GM12878 (cell line): ENCODE measurements at regions not wholly inside any gene's neighbourhood (a gene's known extent, or its start where the extent isn't known, plus 50 kb on each side); places are given as distances from the start of the nearest gene placed in this dataset.

Experiments
- ATAC-seq: fragments of 200-7000 bp; cut with Tn5 transposase; 3 replicates; pipeline ENCODE4 v1.9.1; 2020; ENCODE audit warnings: mild to moderate bottlenecking, moderate library complexity
- BruUV-seq: library from RNA; stranded (reverse); fragments of 400-500 nt; replicated peaks from 2 replicates; lab custom pipeline; 2021; lab: Mats Ljungman, UMichigan
- CTCF ChIA-PET: fragments of 300-600 bp; sonication (Branson Sonifier 250); formaldehyde crosslinking; extraction: SDS; loops from one replicate; lab custom pipeline; 2021; ENCODE audit warnings: inconsistent platforms; lab: Yijun Ruan, JAX
- POLR2A ChIA-PET: fragments of 350-600 bp; formaldehyde crosslinking; extraction: SDS; loops from one replicate; lab custom pipeline; 2021; ENCODE audit warnings: inconsistent platforms; lab: Charles Lee
- RAD21 ChIA-PET: fragments of 300-600 bp; sonication (Branson Sonifier 250); formaldehyde crosslinking; loops from one replicate; lab custom pipeline; 2023; ENCODE audit warnings: antibody characterized with exemption; ENCODE audit not compliant: unreplicated experiment; lab: Charles Lee
- SMC1A ChIA-PET: fragments of 300-600 bp; sonication (Branson Sonifier 250); formaldehyde crosslinking; loops from one replicate; lab custom pipeline; 2023; ENCODE audit not compliant: unreplicated experiment, uncharacterized antibody; lab: Charles Lee
- DNase-seq: peaks from one replicate; pipeline ENCODE4 v3.0.0-alpha.2; 2011; ENCODE audit warnings: low read depth, low spot score
- FAIRE-seq: peaks from 3 replicates; lab custom pipeline; 2011; peaks lifted over from hg19 to GRCh38; lab: Jason Lieb, UNC
- H2AFZ ChIP-seq: 2 replicates; pipeline ENCODE4 v1.6.0; 2011; ENCODE audit warnings: low read depth, low read length, control low read depth; ENCODE audit not compliant: control insufficient read depth
- H3K27ac ChIP-seq: 2 replicates; pipeline ENCODE4 v1.5.1; 2011; ENCODE audit warnings: control low read depth; ENCODE audit not compliant: control insufficient read depth, insufficient read depth
- H3K27me3 ChIP-seq, 2 experiments: replicated peaks in 1 of 2; 2 replicates each; pipeline versions ENCODE4 v1.6.0 to v1.6.1; 2011; ENCODE audit warnings: low read length in 1 of 2; ENCODE audit not compliant: control insufficient read depth in 2 of 2, insufficient read depth in 2 of 2
- H3K36me3 ChIP-seq, 2 experiments: 2 replicates each; pipeline ENCODE4 v1.5.1; 2011; ENCODE audit warnings: low read length in 1 of 2; ENCODE audit not compliant: control insufficient read depth in 2 of 2, insufficient read depth in 2 of 2
- H3K4me1 ChIP-seq: 2 replicates; pipeline ENCODE4 v1.6.1; 2011; ENCODE audit warnings: mild to moderate bottlenecking, low read length, moderate library complexity, mixed read lengths; ENCODE audit not compliant: control insufficient read depth, insufficient read depth
- H3K4me2 ChIP-seq: 2 replicates; pipeline ENCODE4 v1.6.0; 2011; ENCODE audit warnings: control low read depth; ENCODE audit not compliant: control insufficient read depth, insufficient read depth
- H3K4me3 ChIP-seq: fragments of 200-600 bp; sonication (generic); 2 replicates; pipeline ENCODE4 v1.5.1; 2016
- H3K79me2 ChIP-seq: 2 replicates; pipeline ENCODE4 v1.6.0; 2011; ENCODE audit warnings: low read length; ENCODE audit not compliant: control insufficient read depth, insufficient read depth
- H3K9ac ChIP-seq: 2 replicates; pipeline ENCODE4 v1.8.0; 2011; ENCODE audit warnings: low read length, control low read depth, mixed read lengths; ENCODE audit not compliant: control insufficient read depth, insufficient read depth
- H3K9me3 ChIP-seq: replicated peaks from 3 replicates; pipeline ENCODE4 v1.5.1; 2011; ENCODE audit warnings: mild to moderate bottlenecking, low read length; ENCODE audit not compliant: control insufficient read depth, insufficient read depth
- H4K20me1 ChIP-seq: 2 replicates; pipeline ENCODE4 v1.6.0; 2011; ENCODE audit not compliant: control insufficient read depth, insufficient read depth
- BACH1 ChIP-seq: fragments of 450-650 bp; IDR thresholded peaks from 2 replicates; pipeline ENCODE4 v1.6.1; 2017; ENCODE audit warnings: mild to moderate bottlenecking, borderline replicate concordance
- IRF5 ChIP-seq: fragments of 450-650 bp; IDR thresholded peaks from 2 replicates; pipeline ENCODE4 v1.6.1; 2017; ENCODE audit warnings: borderline replicate concordance
- MXI1 ChIP-seq: fragments of 150-350 bp; IDR thresholded peaks from 2 replicates; pipeline ENCODE4 v1.6.1; 2011; ENCODE audit warnings: low read depth, mild to moderate bottlenecking, inconsistent platforms, low read length, improper control_type of control experiment
- POU2F2 ChIP-seq: IDR thresholded peaks from 3 replicates; pipeline ENCODE4 v1.6.1; 2011; ENCODE audit warnings: low read depth, mild to moderate bottlenecking, low read length, borderline replicate concordance
- SPI1 ChIP-seq: IDR thresholded peaks from 2 replicates; pipeline ENCODE4 v1.6.1; 2011; ENCODE audit warnings: low read depth, mild to moderate bottlenecking, low read length, moderate library complexity, borderline replicate concordance; ENCODE audit not compliant: insufficient read depth
- STAT1 ChIP-seq: fragments of 450-650 bp; conservative IDR thresholded peaks from 2 replicates; pipeline ENCODE4 v1.6.1; 2014; ENCODE audit warnings: antibody characterized with exemption, mild to moderate bottlenecking
- TCF3 ChIP-seq: IDR thresholded peaks from 2 replicates; pipeline ENCODE4 v1.6.1; 2012; ENCODE audit warnings: low read depth, mild to moderate bottlenecking, low read length, borderline replicate concordance; ENCODE audit not compliant: insufficient read depth
- ZBTB40 ChIP-seq: fragments of 450-650 bp; IDR thresholded peaks from 2 replicates; pipeline ENCODE4 v1.6.1; 2016; ENCODE audit warnings: mild to moderate bottlenecking, moderate library complexity, borderline replicate concordance
- WGBS: methylation state at CpG from one replicate; pipeline ENCODE4 v1.1.6; 2016; ENCODE audit warnings: low lambda C conversion rate; ENCODE audit not compliant: insufficient replicate concordance, insufficient coverage; ENCODE audit errors: missing lambda C conversion rate; 5-methylcytosine and 5-hydroxymethylcytosine counted together
- in situ Hi-C: fragments of 300-500 bp; cut with MboI; formaldehyde crosslinking; loops from 9 replicates; pipeline ENCODE4 v1.14.3; 2018; ENCODE audit warnings: mixed read lengths
- intact Hi-C: fragments of 100-400 bp; cut with micrococcal nuclease; formaldehyde crosslinking; loops from one replicate; pipeline ENCODE4 v1.14.2; 2022; ENCODE audit not compliant: unreplicated experiment

- Histone ChIP-seq H3K79me2 (no peaks in the 10 kb centered on the region), H3K4me3 (no peak overlapping the region), H3K36me3 (no peaks in the 10 kb centered on the region), H3K4me1 (no peaks in the 10 kb centered on the region), H2AFZ (no peak overlapping the region), H3K27me3 (peaks cover 0 to 4% of the 10 kb centered on the region in 2 experiments; a peak in 2 of 4 replicates), H3K27ac (no peak overlapping the region), H3K9ac (no peak overlapping the region), H3K9me3 (no peaks in the 10 kb centered on the region; the same call in 2 of the 3 replicates), H4K20me1 (no peaks in the 10 kb centered on the region), H3K4me2 (no peak overlapping the region)
- ATAC-seq = no peak
- WGBS = 32% methylated on average over 11 of the region's 11 CpGs
- no TSS peak for BruUV-seq
- no peak for FAIRE-seq
- ChIA-PET RAD21 (no interaction called here), POLR2A (no interaction called here), SMC1A (no interaction called here), CTCF (no interaction called here)
- intact Hi-C loops = no loop called here
- TF ChIP-seq IRF5 = no peak
- TF ChIP-seq STAT1 = no peak
- TF ChIP-seq POU2F2 = no peak
- no peak for TF ChIP-seq MXI1
- TF ChIP-seq ZBTB40 = no peak
- no peak for TF ChIP-seq TCF3
- TF ChIP-seq SPI1 = no peak
- TF ChIP-seq BACH1 = no peak
- in situ Hi-C loops = no loop called here
- DNase-seq = no peak
Observed at GRCh38 chr22:27105142-27106025, 448.0 kb downstream of the MIAT start.
